ENCODE measurements at regions not wholly inside any gene's neighbourhood (a gene's known extent, or its start where the extent isn't known, plus 50 kb on each side); places are given as distances from the start of the nearest gene placed in this dataset.

DNA sequence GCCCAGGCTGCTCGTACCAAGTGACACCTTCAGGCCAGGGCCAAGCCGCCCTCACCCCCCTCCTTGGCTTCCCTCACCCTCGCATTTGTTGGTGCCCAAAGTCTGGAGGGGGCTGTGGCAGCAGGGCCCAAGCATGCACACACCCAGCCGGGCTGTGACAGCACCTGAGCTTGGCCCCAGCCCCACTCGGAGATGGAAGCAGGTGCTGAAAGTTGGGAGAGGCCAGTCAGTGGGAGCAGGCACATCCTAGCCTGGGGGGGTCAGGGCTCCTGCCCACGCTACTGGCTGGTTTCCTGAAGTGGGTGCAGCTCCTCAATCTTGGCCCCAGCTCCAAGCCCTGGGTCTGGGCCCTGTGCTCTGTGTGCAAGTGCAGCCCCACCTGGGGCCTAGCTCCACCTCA, 228.0 kb downstream of the RDH14 start:
- TF ChIP-seq CTCF (IDR thresholded peaks at IDR 0.05) (no peak), POLR2A (IDR thresholded peaks at IDR 0.05) (no peak), POLR2AphosphoS5 (IDR thresholded peaks at IDR 0.05) (no peak)

All from breast epithelium (tissue), 3 donors.